AG08396 (cell line): ENCODE measurements at regions not wholly inside any gene's neighbourhood (a gene's known extent, or its start where the extent isn't known, plus 50 kb on each side); places are given as distances from the start of the nearest gene placed in this dataset.
"Not testable (repeated sequence)": the region's sequence is repeated elsewhere in the genome, so short reads cannot be mapped to it uniquely, and the experiment has no call there.

Experiments used
- DNase-seq: peaks from one replicate; pipeline ENCODE4 v3.0.0; 2012; ENCODE audit warnings: low spot score, mixed read lengths

DNA sequence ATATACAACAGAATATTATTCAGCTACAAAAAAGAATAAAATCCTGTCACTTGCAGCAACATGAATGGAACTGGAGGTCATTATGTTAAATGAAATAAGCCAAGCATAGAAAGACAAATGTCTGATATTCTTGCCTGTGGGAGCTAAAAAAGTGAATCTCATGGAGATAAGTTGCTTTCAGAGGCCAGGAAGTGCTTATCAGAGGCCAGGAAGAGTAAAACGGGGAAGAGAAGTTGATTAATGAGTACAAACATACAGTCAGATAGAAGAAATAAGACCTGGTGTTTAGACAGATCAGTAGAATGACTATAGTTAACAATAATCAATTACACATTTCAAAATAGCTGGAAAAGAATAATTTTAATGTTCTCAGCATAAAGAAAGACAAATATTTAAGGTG lies 54.4 kb upstream of the CPHXL start:
- DNase-seq = no peak

DNA sequence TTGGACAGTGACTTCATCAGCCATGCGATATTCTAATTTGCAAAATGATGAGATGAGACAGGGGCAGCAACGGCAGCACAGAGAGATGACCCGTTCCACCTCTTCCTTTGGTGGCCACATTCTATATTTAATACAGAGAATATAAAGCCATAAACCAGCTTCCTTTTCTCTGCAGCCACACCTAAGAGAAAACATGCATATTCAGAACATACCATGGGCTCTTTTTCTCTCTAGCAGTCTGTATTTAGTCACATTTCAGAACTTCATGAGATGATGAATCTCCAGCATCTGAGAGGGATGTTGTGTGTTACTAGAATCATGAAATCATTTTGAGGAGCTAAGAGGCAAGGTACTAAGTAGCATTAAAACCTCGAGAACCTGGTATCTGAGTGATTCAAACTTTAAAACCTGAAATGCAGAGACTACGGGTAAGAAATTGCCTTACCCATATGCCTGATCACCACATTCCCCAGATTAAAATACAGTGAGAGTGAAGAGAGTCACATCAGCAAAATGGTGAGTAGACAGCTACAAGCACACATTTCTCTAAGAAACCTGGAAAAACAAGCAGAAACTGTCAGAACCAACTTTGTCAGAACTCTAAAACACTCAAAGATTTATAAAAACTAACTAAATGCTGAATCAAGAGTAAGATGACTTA lies 55.5 kb upstream of the CPHXL start:
- no peak for DNase-seq

DNA sequence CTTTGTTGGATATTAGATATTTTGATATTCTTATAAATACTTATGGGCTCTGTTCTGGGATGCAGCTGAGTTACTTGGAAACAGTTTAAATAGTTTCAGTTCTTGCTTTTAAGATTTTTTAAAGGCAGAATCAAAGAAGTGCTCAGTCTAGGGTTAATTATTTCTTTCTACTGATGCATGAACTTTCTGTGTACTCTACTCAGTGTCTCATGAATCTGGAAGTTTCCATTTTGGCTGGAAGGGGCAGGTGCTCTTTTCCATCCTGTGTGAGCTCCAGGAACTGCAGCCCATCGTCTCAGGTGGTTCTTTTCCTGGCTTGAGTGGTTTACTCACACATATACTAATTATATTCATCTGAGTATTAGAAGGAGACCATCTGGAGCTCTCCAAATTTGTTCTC lies 61.1 kb upstream of the CPHXL start:
- DNase-seq = no peak

DNA sequence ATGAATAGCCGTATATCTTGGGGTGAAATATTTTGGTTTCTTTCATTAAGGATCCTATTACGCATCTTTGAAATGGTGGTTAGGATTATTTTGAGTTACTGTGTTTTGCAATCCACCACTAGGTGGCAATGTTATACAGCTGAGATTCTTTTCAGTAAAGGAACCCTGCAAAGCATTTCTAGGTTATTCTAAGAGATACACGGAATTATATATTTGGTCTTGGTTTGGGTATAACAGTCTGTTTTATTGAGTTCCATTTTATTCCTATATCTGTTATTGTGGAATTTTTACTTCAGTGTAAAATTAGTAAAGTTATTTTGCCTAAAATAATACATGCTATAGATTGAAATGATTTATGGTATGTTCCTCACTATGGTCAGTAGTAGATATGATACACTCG lies 62.9 kb upstream of the CPHXL start:
- peak; percentile 44 for DNase-seq

DNA sequence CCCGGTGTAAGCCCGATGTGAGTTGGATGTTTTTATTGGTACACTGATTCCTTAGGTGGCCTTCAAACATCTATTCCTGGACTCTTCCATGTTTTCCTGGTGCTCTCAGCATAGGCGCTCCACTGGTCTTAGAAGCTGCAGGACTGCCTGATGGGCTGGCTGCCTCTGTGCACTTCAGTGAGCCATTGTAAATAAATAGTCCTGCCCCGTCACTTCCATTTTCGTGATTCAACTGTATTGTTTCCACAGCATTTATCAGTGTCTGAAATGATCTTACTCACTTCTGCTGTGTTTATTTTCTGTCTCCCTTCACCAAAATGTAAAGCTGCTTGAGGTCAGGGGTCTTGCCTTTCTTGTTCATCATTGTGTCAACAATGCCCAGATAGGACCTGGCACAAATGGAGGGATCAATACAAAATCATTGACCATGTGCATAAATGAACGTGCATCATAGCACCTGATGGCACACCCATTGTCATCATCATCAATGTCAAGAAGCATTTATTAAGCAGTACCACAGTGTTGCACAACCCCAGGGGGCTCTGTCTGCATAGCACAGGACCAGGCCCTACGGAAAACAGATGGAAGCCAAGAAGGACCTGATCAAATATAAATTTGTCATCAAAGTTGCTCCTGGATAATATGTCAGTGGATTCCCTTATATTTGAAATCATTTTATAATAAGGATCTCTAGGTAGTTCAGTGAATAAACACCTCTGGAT lies 66.6 kb upstream of the CPHXL start:
- DNase-seq = no peak

DNA sequence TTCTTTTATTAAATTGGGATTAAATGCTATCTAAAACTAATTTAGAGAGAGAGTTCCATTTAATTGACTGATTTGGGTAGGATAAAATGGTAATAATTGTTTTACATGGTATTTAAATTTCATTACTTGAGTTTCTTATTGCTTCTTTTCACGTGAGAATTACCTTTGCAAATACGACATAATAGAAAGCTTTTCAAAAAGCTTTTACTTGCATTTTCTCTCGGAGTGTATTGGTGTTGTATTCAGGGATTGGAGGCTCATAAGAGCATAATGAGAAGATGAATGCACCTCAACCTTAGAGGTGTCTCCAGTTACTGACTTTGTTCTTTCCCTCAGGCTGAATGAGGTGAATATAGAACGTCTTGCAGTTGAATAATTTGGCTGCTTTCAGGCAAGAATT lies 67.4 kb upstream of the CPHXL start:
- DNase-seq = no peak

DNA sequence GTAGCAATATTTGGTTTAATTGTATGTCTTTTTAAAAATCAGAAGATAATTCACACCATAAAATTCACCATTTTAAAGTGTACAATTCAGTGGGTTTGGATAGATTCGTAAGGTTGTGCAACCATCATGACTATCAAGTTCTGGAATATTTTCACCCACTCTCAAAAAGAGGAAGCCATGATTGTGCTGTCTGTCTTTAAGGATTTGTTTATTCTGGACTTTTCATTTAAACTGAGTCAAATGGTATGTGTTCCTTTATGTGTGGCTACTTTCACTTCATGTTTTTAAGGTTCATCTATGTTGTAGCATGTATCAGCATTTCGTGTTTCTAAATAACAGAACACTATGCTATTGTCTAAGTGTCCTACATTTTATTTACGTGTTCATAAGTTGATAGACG lies 68.1 kb upstream of the CPHXL start:
- DNase-seq = no peak

DNA sequence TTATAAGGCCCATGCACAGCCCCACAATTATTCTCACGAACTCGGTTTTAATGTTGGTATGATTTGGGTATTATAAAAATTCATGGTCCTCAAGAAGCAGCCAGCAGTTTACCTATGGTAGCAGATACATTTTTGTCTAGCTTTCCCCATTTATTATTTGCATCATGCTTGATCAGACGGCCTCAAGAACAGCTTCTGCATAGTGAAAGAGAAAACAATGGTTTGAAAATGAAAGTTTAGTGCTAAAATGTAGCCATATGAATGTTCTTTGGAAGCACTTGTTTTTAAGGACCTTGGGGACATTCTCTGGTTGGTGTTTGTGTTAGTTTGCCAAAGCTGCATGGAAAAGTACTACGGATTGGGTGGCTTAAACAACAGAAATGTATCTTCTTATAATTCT lies 72.4 kb upstream of the CPHXL start:
- DNase-seq = no peak

DNA sequence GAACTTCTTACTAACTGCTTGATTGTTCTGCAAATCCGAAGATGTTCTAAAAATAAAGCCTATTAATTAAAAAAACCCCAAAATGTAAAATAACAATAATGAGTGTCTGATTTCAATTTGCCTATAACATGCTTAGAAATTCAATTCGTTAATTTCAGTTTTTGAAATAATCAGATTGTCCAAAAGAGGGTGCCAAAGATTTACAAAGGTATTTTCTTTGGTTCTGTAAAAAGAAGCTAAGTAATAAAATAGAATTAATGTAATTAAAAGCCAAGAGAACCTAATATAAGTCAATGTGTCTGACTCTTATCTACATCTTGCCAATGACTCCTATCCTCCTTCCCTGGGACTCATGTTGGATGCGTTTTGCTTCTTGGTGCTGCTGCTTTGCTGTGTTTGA lies 75.0 kb upstream of the CPHXL start:
- no peak for DNase-seq

DNA sequence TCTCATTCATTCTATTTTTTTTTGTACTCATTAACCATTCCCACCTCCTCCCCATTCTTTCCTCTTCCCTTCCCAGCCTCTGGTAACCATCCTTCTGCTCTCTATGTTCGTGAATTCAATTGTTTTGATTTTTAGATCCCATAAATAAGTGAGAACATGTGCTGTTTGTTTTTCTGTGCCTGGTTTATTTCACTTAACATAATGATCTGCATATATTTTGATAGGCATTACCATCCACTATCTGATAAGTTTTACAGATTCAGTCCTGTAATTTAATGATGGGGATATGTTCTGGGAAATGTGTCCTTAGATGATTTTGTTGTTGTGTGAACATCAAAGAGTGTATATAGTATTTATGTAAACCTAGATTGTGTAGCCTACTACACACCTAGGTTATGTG lies 77.5 kb upstream of the CPHXL start:
- DNase-seq = no peak

DNA sequence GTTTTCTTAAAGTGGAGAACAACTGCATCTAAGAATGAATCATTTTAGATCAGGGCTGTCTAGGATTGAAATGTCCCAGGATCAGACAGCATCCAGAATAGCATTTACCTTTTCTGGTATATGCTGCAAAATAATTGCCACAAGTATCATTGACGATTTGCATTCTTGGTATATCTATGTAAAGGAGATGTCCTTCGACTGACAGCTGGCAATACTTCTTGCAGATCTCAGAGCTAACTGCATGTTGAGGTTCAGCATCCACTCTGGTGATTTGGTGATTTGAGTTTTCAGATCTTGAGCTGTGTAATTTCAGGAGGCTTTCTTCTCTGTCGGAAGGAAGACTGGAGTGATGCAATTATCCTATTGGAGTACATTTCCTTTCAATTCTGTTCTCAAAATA lies 78.1 kb upstream of the CPHXL start:
- DNase-seq = no peak

DNA sequence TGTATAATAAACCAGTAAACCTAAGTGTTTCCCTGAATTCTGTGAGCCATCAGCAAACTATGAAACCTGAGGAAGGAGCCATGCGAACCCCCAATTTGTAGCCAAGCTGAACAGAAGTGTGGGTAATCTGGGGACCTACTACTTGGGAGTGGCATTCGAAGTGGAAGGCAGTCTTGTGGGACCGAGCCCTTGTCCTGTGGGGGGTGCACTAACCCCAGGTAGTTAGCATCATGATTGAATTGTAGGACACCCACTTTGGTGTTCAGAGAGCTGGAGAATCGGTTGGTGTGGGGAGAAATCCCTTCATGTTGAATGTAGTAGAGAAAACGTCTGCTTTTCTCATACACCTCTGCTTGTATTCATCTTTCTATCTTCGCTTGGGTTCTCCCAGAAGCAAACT lies 79.7 kb upstream of the CPHXL start:
- DNase-seq = no peak

DNA sequence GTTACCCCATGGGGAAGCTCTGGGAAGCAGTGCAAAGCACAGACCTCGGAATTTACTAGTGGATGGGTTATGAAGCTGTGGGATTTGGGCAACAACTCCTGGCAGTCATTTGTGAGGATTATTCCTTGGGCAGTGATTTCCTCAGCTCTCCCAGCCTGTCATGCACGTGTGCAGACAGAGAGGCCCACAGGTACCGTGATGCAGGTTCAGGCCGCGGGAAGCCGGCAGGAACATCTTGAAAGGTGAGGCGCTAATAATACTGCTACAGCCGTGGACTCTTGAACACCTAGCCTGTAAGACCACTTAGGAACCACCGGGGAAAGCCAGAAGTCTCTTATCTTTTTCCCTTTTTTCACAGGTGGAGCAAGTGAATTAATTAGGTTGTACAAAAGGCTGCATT lies 80.2 kb upstream of the CPHXL start:
- DNase-seq = no peak

DNA sequence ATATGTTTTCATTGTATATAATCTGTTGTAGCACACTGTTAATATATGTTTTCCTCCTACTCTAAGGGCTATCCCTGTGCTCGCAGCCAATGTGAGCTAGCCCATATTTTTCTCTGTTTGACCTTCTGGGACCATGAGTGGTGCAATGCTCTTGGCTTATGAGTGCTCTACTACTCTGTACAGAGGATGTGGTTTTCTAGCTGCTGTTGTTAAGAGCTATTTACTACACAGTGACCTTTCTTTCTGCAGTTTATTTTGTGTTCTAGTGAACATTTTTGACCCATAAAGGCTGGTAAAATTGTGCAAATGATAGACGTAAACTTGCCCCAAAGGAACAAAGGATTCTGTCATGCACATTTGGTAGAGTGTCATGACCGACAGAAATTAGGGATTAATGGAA lies 84.1 kb upstream of the CPHXL start:
- no peak for DNase-seq

DNA sequence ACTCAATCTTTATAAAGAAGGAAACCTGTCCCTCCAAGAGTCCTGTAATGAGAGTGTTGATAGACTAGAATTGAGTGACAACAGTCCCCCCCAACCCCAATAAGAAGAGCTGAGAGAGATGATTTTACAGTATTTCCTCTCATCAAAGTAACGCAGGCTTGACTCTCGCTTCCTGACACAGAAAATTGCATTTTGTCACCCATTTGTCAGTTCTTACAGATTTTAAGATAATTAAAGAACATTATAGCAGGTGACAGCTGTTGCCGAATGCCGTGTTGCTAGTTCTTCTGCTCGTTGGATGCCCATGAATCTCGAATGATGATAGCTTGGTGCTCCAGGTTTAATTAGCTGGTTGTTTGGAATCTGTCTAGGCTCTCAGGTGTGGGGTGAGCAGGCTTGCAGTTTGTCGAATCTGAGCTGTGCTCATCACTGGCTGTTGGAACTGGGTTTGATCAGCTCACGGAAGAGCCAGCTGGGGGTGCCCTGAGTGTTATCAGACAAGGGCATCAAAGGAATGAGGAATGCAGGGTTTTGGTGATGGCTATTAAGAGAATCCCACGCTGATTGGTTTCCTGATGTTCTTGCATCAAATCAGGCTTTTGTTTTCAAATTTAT lies 84.8 kb upstream of the CPHXL start:
- DNase-seq = no peak

DNA sequence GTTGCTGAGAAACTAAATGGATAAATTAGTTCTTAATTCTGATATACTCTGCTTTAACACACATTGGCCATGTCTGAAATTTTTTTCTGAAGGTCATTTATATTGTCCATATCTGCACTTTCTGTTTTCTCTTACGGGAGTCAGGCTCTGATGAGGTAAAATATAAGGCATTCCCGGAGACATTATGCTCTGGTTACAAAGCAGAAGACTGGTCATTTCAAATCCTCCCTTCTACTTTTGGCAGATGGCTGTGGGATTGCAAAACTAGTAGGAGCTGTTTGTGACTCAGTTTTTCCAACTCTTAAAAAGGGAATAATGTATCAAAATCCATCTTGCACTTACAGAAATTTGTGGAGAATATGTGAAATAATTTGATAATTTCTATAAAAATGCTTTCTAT lies 92.2 kb upstream of the CPHXL start:
- DNase-seq = no peak

DNA sequence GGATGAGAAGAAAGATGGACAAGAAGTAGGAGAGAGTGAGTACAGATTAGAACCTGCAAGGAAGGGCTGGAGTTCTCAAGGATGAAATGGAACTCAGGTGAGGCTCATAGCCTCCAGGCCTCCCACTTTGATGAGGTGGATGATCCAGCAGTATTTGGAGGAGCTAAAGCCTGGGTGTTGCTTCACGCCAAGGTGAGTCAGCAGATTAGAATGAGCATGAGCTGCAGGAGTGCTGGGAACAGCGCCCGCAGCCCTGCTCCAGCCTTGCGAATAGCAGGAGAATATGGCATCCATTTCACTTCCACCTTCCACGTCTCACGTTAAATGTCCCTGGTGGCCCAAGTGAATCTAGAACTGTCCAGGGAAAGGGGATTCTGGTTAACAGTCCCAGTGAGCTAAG lies 94.4 kb upstream of the CPHXL start:
- no peak for DNase-seq

DNA sequence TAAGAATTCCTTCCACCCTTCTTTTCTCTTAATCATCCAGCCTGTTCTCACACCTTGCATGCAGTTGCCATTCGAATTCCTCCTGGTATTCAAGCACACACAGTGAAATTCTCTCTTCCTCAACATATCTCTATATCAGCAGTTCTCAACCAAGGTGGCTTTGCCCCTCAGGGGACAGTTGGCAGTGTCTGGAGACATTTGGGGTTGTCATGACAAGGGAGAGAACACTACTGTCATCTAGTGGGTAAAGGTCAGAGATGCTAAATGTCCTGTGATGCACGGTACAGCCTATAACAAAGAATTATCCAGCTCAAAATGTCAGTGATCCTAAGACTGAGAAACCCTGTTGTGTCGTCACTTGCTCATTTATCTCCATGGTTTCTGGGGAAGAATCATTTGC lies 94.8 kb upstream of the CPHXL start:
- DNase-seq = no peak

DNA sequence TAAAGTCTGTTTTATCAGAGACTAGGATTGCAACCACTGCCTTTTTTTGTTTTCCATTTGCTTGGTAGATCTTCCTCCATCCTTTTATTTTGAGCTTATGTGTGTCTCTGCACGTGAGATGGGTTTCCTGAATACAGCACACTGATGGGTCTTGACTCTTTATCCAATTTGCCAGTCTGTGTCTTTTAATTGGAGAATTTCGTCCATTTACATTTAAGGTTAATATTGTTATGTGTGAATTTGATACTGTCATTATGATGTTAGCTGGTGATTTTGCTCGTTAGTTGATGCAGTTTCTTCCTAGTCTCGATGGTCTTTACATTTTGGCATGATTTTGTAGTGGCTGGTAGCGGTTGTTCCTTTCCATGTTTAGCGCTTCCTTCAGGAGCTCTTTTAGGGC lies 99.5 kb upstream of the CPHXL start:
- not testable (repeated sequence) for DNase-seq

DNA sequence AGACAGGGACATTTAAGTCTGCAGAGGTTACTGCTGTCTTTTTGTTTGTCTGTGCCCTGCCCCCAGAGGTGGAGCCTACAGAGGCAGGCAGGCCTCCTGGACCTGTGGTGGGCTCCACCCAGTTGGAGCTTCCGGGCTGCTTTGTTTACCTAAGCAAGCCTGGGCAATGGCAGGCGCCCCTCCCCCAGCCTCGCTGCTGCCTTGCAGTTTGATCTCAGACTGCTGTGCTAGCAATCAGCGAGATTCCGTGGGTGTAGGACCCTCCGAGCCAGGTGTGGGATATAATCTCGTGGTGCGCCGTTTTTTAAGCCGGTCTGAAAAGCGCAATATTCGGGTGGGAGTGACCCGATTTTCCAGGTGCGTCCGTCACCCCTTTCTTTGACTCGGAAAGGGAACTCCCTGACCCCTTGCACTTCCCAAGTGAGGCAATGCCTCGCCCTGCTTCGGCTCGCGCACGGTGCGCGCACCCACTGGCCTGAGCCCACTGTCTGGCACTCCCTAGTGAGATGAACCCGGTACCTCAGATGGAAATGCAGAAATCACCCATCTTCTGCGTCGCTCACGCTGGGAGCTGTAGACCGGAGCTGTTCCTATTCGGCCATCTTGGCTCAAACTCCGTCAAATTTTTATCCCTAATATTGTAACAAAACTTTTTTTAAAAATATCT lies 101.2 kb upstream of the CPHXL start:
- DNase-seq = not testable (repeated sequence)

DNA sequence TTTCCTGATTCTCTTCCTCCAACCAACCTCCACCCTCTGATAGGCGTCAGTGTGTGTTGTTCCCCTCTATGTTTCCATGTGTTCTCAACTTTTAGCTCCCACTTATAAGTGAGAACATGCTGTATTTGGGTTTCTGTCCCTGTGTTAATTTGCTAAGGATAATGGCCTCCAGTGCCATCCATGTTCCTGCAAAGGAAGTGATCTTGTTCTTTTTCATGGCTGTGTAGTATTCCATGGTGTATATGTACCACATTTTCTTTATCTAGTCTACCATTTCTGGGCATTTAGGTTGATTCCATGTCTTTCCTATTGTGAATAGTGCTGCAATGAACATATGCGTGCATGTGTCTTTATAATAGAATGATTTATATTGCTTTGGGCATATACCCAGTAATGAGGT lies 107.1 kb upstream of the CPHXL start:
- not testable (repeated sequence) for DNase-seq

DNA sequence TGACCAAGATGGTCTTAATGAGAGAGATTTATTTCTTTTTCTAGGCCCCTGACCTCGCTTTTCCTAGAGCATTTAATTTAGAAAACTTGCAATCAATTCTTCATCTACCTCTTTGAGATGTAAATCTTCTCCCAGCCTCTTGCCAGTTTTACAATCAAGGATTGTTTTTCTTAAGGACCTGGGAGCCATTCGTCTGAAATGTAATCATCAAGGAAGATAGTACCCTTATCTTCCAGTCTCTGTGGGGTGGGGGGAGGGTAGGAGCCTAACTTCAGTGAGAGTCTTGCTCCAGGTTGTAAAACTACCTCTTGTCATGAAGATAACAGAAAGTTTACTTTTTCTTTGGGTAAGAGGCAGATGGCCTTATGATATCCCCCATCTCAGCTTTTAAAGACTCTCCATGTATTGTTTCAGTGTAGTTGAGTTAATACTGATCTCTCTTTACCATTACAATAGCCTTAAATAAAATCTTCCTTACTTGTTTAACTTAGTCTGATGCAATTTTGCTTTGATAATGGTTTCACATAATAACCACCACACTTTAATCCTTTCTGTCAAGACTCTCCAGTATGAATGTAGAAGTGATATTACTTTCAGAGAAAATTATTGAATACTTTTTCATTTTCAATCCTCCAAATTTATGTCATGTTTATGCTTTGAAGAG lies 110.2 kb upstream of the CPHXL start:
- no peak for DNase-seq

DNA sequence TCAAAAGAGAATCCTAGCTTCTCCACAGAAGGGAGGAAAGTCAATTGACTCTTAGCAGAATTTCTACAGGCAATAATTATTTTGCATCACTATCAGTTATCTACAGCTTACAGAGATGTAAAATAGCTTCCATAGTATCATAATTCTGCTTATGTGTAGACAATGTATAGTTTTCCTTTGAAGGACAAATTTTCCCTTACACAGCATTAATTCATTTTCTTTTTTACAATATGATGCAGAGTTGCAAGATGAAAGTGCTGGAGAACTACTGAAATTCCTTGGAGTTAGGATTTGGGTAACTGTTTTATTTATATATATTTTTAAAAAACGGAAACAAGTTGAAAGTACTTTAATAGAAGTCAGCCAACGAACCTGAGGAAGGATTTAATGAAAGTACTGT lies 111.0 kb upstream of the CPHXL start:
- DNase-seq = no peak
